ENCODE measurements at regions not wholly inside any gene's neighbourhood (a gene's known extent, or its start where the extent isn't known, plus 50 kb on each side); places are given as distances from the start of the nearest gene placed in this dataset.

DNA sequence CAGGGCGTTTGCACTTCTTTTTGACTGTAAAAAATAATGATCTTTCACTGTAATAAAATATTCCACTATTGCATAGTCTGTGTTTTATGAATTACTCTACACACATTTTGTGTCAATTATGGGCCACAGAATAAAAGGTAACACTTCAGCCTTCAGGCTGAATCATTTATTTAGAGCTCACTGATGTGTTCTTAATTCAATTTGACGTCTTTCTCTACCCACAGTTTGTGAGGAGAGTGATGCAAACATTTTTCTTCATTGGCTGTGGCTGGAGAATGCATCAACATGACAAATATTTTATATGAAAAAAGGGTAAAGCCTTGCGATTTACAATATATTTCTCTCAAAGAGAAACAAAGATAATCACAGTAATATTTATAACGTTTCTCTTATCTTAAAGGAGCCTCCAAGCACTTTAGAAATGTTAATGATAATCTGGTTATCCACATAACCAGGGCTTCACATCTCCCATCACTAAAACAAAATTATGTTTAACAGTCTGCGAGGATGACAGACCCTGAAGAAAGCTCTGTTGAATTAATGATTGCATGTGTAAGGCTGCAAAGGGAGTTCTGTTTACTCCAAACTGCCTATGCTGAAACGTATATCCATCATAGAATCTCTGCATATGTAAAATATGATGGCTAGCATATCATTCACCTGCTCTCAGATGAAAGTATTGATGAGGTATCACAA, 951.3 kb downstream of the ZPLD1 start:
- no peak for FAIRE-seq

DNA sequence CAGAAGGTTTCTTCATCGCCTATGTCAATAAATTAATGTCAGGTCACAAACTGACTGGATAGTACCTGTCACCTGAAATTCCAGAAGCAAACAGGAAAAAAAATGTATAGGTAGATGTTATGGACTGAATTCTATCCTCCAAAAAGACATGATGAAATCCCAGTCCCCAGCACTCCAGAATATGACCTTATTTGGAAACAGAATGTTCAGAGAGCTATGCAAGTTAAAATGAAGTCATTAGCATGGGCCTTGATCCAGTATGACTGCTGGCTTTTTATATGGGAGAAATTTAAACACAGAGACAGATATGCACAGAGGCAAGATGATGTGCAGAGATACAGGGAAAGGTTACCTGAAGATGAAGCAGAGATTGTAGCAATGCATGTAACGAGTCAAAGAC, 953.4 kb downstream of the ZPLD1 start:
- no peak for FAIRE-seq

DNA sequence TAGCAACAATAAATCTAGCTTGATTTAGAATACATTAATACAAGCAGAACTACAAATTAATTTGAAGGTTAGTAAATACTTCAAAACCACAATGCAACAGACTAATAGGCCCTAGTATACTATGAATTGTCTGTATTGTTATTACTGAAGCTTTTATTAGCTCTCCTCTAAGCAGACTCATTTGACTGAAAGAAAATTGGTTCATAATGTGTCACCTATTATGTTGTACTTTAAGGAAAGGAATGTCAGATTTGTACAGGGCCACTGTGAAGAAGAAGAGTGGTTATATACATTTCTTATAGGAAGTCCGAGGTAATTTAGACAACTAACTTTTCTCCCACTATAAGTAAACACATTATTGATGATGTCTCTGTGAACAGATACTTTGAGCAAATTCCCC, 954.5 kb downstream of the ZPLD1 start:
- FAIRE-seq, result no peak

- FAIRE-seq, result no peak
These were observed 958.8 kb downstream of the ZPLD1 start for GRCh38 chr3:103393395-103394186.

DNA sequence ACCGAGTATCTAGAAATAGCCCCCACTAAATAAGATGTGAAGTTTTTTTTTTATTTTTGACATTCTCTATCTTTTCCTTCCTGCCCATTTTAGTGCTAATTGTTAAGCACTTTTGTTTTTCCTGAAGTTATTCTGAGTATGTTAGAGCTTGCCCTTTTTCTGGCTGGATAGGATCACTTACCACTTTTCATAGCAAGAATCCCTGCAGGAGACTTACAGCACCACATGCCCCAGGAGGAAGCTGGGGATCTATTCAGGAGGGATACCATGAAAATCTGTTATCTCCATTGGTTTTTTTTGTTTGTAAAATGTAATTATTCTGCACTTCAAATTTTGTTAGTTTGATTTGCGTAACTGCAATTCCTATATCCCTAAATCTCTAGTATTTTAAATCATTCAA, 968.4 kb downstream of the ZPLD1 start:
- FAIRE-seq, result no peak

- no peak for FAIRE-seq
These were observed 971.6 kb downstream of the ZPLD1 start for GRCh38 chr3:103406320-103406850.

- FAIRE-seq, result no peak
These were observed 975.4 kb downstream of the ZPLD1 start for GRCh38 chr3:103410231-103410630.

DNA sequence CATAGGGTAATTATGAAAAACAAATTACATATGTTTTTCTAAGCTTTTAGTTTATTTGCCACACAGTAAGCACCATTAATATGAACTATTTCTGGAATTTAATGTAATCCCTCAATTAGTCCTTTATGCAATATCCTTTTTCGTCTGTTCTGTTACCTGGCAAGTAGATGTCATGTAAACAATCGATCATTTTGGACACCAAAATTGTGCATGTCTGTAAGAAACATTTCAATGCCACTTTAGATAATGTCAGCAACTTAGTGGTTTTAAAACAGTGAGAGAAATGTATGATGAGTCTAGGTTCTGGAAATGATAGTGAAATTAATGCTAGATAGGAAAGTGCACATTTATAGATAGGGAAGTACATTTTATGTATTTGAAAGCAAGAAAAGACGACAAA, 986.6 kb downstream of the ZPLD1 start:
- FAIRE-seq, result no peak

GRCh38 chr3:103437883-103438282, 1003.1 kb downstream of the ZPLD1 start:
- no peak for FAIRE-seq

- no peak for FAIRE-seq
These were observed 1005.9 kb downstream of the ZPLD1 start for GRCh38 chr3:103440539-103441203.

DNA sequence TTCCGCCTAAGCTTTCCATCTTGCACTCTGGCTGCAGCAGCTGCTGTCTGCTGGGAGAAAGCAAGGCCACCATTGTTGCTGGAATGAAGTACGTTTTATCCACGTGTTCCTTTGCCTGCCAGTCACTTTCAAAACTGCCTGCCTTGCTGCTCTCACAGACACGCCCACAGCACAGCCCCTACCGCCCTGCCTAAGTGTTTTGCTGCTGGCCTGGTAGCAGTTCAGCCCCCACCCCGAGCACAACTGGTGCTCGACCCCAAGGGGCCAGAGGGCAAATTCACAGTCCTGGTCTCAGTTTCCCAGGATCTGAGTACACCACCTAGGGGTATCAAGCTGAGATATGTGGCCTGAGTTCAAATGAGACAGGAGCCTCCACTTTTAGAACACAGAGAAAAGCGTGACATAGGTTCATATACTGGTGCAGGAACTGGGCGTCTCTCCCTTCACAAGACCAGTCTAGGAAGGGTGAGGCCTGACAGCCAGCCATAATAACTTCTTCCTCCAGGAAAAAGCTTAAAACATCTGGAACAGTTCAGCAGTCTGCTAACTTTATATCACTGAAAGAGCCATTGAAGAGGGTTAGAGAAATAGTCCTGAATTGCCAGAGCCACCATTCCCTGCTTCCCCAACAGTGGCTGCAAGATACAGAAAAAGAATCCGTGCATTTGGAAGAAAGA, 1012.3 kb downstream of the ZPLD1 start:
- no peak for FAIRE-seq

DNA sequence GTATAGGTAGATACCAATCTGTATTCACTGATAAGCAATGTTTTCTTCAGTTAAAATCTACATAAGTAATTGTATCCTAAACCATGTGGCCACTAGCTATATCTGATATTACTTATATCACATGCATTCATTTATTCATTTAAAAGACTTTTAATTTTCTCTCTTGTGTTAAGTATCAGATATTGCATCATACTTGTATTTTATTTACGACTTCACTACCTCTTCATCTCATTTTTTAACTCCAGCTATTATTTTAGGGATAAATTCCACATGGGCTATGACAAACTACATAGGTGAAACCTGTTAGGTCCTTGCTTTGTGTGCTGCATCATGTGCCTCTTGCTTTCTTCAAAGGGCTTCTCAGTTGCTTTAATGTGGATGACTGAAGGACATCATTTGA, 1018.3 kb downstream of the ZPLD1 start:
- no peak for FAIRE-seq

DNA sequence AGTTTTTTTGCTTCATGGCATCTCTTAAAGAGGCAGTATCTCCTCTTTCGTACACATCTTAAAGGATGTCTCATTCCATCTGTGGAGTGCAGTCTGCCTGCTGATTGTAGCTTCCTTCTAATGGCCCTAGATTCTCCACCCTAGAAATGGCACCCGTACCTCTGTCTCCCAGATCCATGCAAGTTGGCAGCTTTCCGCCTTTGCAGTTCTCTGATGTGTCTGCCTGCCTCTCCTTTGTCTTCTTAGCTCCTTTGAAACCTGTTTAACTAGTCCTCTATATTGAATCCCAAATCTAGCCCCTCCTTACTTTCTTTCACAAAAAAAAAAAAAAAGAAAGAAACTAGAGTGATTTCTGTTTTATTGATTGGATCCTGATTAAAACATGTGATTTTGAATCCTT, 1025.0 kb downstream of the ZPLD1 start:
- FAIRE-seq, result no peak

- FAIRE-seq, result no peak
These were observed 1035.7 kb downstream of the ZPLD1 start for GRCh38 chr3:103470498-103470897.

GRCh38 chr3:103494011-103494410, 1059.2 kb downstream of the ZPLD1 start:
- no peak for FAIRE-seq

GRCh38 chr3:103494512-103494911, 1059.7 kb downstream of the ZPLD1 start:
- FAIRE-seq, result no peak

DNA sequence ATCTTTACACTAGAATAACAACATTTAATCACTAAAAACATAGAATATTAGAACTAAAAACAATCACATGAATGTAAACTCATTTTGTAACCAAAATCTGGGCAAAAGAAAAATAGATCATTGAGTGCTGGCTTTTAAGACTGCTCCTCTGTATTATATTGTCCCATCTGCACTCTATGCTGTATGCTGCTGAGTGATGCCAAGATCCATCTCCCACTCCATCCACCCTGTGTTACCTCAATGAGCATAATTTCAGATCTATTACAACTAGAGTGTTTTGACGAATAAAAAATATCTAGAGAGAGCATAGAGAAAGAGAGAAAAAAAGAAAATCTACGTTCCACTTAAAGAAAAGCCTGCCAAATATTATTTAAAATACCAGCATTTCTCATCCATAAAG, 1060.4 kb downstream of the ZPLD1 start:
- no peak for FAIRE-seq

DNA sequence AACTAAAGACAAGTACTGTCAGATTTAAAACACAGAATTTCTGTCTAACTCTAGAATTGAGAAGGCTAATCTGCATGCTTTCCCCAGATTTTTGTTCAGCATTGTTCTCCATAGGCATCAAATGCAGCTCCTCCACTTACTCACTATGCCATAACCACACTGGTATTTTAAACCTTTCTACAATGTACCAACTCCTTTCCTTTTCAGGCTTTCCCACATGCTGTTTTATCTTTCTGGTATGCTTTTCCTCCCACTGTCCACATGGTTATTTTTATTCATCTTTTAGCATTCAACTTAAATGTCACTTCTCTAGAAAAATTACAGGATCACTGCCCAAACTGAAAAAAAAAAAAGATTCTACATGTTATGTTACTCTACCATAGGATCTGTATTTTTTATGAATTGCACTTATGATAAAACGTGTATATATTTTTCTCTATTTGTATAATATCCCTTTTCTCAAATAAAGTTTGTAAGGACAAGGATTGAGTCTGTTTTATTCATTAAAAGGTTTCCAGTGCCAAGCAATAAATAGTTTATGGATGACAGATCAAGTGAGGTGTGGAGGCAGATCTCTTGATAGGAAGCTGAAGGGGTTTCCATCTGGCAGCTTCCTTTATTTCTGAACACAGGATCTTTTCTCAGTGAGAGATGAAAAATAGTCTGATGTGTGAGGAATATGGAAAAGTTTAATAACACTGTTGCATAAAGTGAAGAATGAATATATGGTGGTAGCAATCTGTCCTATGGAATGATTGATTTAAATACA, 1064.5 kb downstream of the ZPLD1 start:
- FAIRE-seq, result no peak

- no peak for FAIRE-seq
These were observed 1065.2 kb downstream of the ZPLD1 start for GRCh38 chr3:103499967-103500366.

GRCh38 chr3:103510760-103511159, 1075.9 kb downstream of the ZPLD1 start:
- no peak for FAIRE-seq

GRCh38 chr3:103511891-103512290, 1077.1 kb downstream of the ZPLD1 start:
- no peak for FAIRE-seq

GRCh38 chr3:103512595-103512994, 1077.8 kb downstream of the ZPLD1 start:
- no peak for FAIRE-seq
